MM.1S (cell line): ENCODE measurements at regions not wholly inside any gene's neighbourhood (a gene's known extent, or its start where the extent isn't known, plus 50 kb on each side); places are given as distances from the start of the nearest gene placed in this dataset.

Experiments
- DNase-seq: peaks from one replicate; pipeline ENCODE4 v3.0.0-alpha.2; 2015
- H2AFZ ChIP-seq: fragments of 300-600 bp; sonication (generic); 2 replicates; pipeline ENCODE4 v1.6.0; 2016; ENCODE audit warnings: antibody characterized with exemption, low read length
- H3F3A ChIP-seq: fragments of 300-600 bp; sonication (generic); 2 replicates; pipeline ENCODE4 v1.6.1; 2016; ENCODE audit warnings: mild to moderate bottlenecking, antibody characterized with exemption, low read length, moderate library complexity, mixed read lengths; ENCODE audit not compliant: insufficient read depth
- H3K27ac ChIP-seq: fragments of 300-600 bp; sonication (generic); 2 replicates; pipeline ENCODE4 v1.5.1; 2016; ENCODE audit warnings: mild to moderate bottlenecking, low read length
- H3K27me3 ChIP-seq: fragments of 300-600 bp; sonication (generic); replicated peaks from 2 replicates; pipeline ENCODE4 v1.6.0; 2016; ENCODE audit warnings: low read length; ENCODE audit not compliant: insufficient read depth
- H3K36me3 ChIP-seq: fragments of 300-600 bp; sonication (generic); replicated peaks from 2 replicates; pipeline ENCODE4 v1.6.1; 2016; ENCODE audit warnings: mild to moderate bottlenecking, low read length, mixed read lengths; ENCODE audit not compliant: insufficient read depth
- H3K4me1 ChIP-seq: fragments of 300-600 bp; sonication (generic); 2 replicates; pipeline ENCODE4 v1.6.1; 2016; ENCODE audit warnings: low read length, mixed read lengths
- H3K4me2 ChIP-seq: fragments of 300-600 bp; sonication (generic); 2 replicates; pipeline ENCODE4 v1.6.0; 2016; ENCODE audit warnings: low read depth, low read length
- H3K4me3 ChIP-seq: fragments of 300-600 bp; sonication (generic); 2 replicates; pipeline ENCODE4 v1.5.1; 2016; ENCODE audit warnings: low read length, mixed read lengths
- H3K79me2 ChIP-seq: fragments of 300-600 bp; sonication (generic); 2 replicates; pipeline ENCODE4 v1.6.1; 2016; ENCODE audit warnings: mixed run types, low read length, mixed read lengths
- H3K9ac ChIP-seq: fragments of 300-600 bp; sonication (generic); 2 replicates; pipeline ENCODE4 v1.6.1; 2016; ENCODE audit warnings: low read length, mixed read lengths
- H3K9me2 ChIP-seq: fragments of 300-600 bp; sonication (generic); replicated peaks from 2 replicates; pipeline ENCODE4 v1.6.1; 2016; ENCODE audit warnings: mild to moderate bottlenecking, low read length, mixed read lengths; ENCODE audit not compliant: insufficient read depth
- H3K9me3 ChIP-seq: fragments of 300-600 bp; sonication (generic); replicated peaks from 2 replicates; pipeline ENCODE4 v1.6.1; 2016; ENCODE audit warnings: mild to moderate bottlenecking, low read length, mixed read lengths; ENCODE audit not compliant: insufficient read depth
- H4K20me1 ChIP-seq: fragments of 300-600 bp; sonication (generic); 2 replicates; pipeline ENCODE4 v1.6.1; 2016; ENCODE audit warnings: mild to moderate bottlenecking, low read length, moderate library complexity, mixed read lengths; ENCODE audit not compliant: insufficient read depth
- CTCF ChIP-seq: fragments of 300-600 bp; sonication (generic); IDR thresholded peaks from 2 replicates; pipeline ENCODE4 v1.5.1; 2016; ENCODE audit warnings: antibody characterized with exemption, low read length, mixed read lengths
- EZH2 ChIP-seq: fragments of 300-600 bp; sonication (generic); optimal IDR thresholded peaks from 2 replicates; pipeline ENCODE3; 2017; ENCODE audit warnings: low read depth, mild to moderate bottlenecking, antibody characterized with exemption, low read length, mixed read lengths
- EZH2phosphoT487 ChIP-seq: fragments of 300-600 bp; sonication (generic); IDR thresholded peaks from 2 replicates; pipeline ENCODE4 v1.6.1; 2018; ENCODE audit warnings: antibody characterized with exemption, low read length

GRCh38 chr1:96076589-96076988 lies 645.0 kb upstream of the PTBP2 start:
- Histone ChIP-seq H3K27me3 (no peaks in the 10 kb centered on the region), H2AFZ (no peak overlapping the region), H3K4me1 (no peaks in the 10 kb centered on the region), H3K4me3 (no peak overlapping the region), H3K9me2 (no peaks in the 10 kb centered on the region), H3K9ac (no peak overlapping the region), H3K4me2 (no peak overlapping the region), H4K20me1 (no peaks in the 10 kb centered on the region), H3K36me3 (no peaks in the 10 kb centered on the region), H3K27ac (no peak overlapping the region), H3K79me2 (no peaks in the 10 kb centered on the region), H3F3A (no peaks in the 10 kb centered on the region), H3K9me3 (no peaks in the 10 kb centered on the region)
- DNase-seq = no peak
- no peak for TF ChIP-seq EZH2
- TF ChIP-seq EZH2phosphoT487 = no peak
- TF ChIP-seq CTCF = no peak

- H2AFZ ChIP-seq = no peak overlapping the region
- TF ChIP-seq CTCF = no peak
- no peak for TF ChIP-seq EZH2phosphoT487
- TF ChIP-seq EZH2 = no peak
Observed at GRCh38 chr1:96079581-96079980, 642.0 kb upstream of the PTBP2 start.

GRCh38 chr1:96080925-96081324 lies 640.7 kb upstream of the PTBP2 start:
- no peak overlapping the region for H3K27ac ChIP-seq

More at GRCh38 chr1:96079581-96079980, 642.0 kb upstream of the PTBP2 start:
- Histone ChIP-seq H3K9me2 (no peaks in the 10 kb centered on the region), H3K79me2 (no peaks in the 10 kb centered on the region), H3F3A (no peaks in the 10 kb centered on the region), H3K4me3 (no peak overlapping the region), H3K27me3 (no peaks in the 10 kb centered on the region), H3K9me3 (no peaks in the 10 kb centered on the region), H3K36me3 (no peaks in the 10 kb centered on the region), H3K4me1 (no peaks in the 10 kb centered on the region), H4K20me1 (no peaks in the 10 kb centered on the region), H3K4me2 (no peak overlapping the region), H3K9ac (no peak overlapping the region), H3K27ac (no peak overlapping the region)
- DNase-seq = no peak

GRCh38 chr1:96087719-96088118 lies 633.9 kb upstream of the PTBP2 start:
- no peaks in the 10 kb centered on the region for H4K20me1 ChIP-seq

More at GRCh38 chr1:96080925-96081324, 640.7 kb upstream of the PTBP2 start:
- no peak for TF ChIP-seq EZH2phosphoT487
- Histone ChIP-seq H3K4me2 (no peak overlapping the region), H3F3A (no peaks in the 10 kb centered on the region), H3K4me3 (no peak overlapping the region), H3K9me2 (no peaks in the 10 kb centered on the region), H2AFZ (no peak overlapping the region), H3K79me2 (no peaks in the 10 kb centered on the region), H4K20me1 (no peaks in the 10 kb centered on the region), H3K9me3 (no peaks in the 10 kb centered on the region), H3K9ac (no peak overlapping the region), H3K36me3 (no peaks in the 10 kb centered on the region), H3K4me1 (no peaks in the 10 kb centered on the region), H3K27me3 (no peaks in the 10 kb centered on the region)
- DNase-seq = no peak

More at GRCh38 chr1:96087719-96088118, 633.9 kb upstream of the PTBP2 start:
- H3K79me2 ChIP-seq = no peaks in the 10 kb centered on the region
- H3K9me2 ChIP-seq = no peaks in the 10 kb centered on the region
- no peak overlapping the region for H2AFZ ChIP-seq
- H3K4me1 ChIP-seq = no peaks in the 10 kb centered on the region
- H3F3A ChIP-seq = no peaks in the 10 kb centered on the region
- H3K9ac ChIP-seq = no peak overlapping the region
- H3K27ac ChIP-seq = no peak overlapping the region
- TF ChIP-seq EZH2 = no peak
- no peak for TF ChIP-seq EZH2phosphoT487
- TF ChIP-seq CTCF = no peak
- H3K27me3 ChIP-seq = no peaks in the 10 kb centered on the region
- no peaks in the 10 kb centered on the region for H3K36me3 ChIP-seq
- H3K9me3 ChIP-seq = no peaks in the 10 kb centered on the region
- H3K4me3 ChIP-seq = no peak overlapping the region
- DNase-seq = no peak
- H3K4me2 ChIP-seq = no peak overlapping the region
